Breast epithelium (tissue), 3 donors: ENCODE measurements at regions not wholly inside any gene's neighbourhood (a gene's known extent, or its start where the extent isn't known, plus 50 kb on each side); places are given as distances from the start of the nearest gene placed in this dataset.

Source experiments
- POLR2A ChIP-seq: fragments of 450-650 bp; IDR thresholded peaks from one replicate; pipeline ENCODE4 v1.6.1; 2016; ENCODE audit warnings: antibody characterized with exemption, mild to moderate bottlenecking, moderate library complexity
- POLR2AphosphoS5 ChIP-seq, 3 donors: sonication (generic); formaldehyde crosslinking; IDR thresholded peaks; one replicate each; pipeline ENCODE4 v1.6.1; 2017; ENCODE audit warnings: antibody characterized with exemption in 3 of 3
- TF ChIP-seq, protein P1 (sequence below), 3 donors: fragments of 450-650 bp; IDR thresholded peaks; one replicate each; pipeline ENCODE4 v1.5.1; 2016 to 2017; ENCODE audit warnings: antibody characterized with exemption in 3 of 3, mild to moderate bottlenecking in 3 of 3, moderate library complexity in 3 of 3

DNA sequence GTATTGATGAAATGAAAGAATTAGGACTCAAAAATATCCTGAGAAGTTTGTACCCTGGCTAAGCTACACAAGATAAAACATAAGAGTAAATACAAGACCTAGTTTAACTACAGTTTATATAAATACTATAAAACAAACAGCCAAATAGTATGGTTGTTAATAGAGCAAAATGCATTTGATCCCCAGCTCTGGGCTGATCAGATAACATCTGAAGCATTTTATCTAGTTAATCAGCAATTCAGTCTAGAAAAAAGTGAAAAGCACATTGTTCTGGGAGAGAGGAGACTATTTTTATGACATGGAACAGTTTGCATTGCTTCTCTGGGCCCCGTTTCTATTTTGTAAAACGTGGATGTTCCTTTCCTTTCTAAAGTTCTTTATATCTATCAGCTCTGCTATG lies 139.6 kb upstream of the RORB start:
- TF ChIP-seq, protein P1, sequence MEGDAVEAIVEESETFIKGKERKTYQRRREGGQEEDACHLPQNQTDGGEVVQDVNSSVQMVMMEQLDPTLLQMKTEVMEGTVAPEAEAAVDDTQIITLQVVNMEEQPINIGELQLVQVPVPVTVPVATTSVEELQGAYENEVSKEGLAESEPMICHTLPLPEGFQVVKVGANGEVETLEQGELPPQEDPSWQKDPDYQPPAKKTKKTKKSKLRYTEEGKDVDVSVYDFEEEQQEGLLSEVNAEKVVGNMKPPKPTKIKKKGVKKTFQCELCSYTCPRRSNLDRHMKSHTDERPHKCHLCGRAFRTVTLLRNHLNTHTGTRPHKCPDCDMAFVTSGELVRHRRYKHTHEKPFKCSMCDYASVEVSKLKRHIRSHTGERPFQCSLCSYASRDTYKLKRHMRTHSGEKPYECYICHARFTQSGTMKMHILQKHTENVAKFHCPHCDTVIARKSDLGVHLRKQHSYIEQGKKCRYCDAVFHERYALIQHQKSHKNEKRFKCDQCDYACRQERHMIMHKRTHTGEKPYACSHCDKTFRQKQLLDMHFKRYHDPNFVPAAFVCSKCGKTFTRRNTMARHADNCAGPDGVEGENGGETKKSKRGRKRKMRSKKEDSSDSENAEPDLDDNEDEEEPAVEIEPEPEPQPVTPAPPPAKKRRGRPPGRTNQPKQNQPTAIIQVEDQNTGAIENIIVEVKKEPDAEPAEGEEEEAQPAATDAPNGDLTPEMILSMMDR (IDR thresholded peaks at IDR 0.05): no peak
- TF ChIP-seq POLR2A: no peak
- no peak for TF ChIP-seq POLR2AphosphoS5 (IDR thresholded peaks at IDR 0.05)
